Neural progenitor cell (in vitro differentiated cells): ENCODE measurements at regions not wholly inside any gene's neighbourhood (a gene's known extent, or its start where the extent isn't known, plus 50 kb on each side); places are given as distances from the start of the nearest gene placed in this dataset.

Experiments
- EZH2phosphoT487 ChIP-seq: fragments of 200-600 bp; sonication (generic); IDR thresholded peaks from 2 replicates; pipeline ENCODE4 v1.6.1; 2017; ENCODE audit warnings: antibody characterized with exemption
- TF ChIP-seq, protein P1 (sequence below): fragments of 200-600 bp; sonication (generic); IDR thresholded peaks from 2 replicates; pipeline ENCODE4 v1.5.1; 2017; ENCODE audit warnings: antibody characterized with exemption, mild to moderate bottlenecking

DNA sequence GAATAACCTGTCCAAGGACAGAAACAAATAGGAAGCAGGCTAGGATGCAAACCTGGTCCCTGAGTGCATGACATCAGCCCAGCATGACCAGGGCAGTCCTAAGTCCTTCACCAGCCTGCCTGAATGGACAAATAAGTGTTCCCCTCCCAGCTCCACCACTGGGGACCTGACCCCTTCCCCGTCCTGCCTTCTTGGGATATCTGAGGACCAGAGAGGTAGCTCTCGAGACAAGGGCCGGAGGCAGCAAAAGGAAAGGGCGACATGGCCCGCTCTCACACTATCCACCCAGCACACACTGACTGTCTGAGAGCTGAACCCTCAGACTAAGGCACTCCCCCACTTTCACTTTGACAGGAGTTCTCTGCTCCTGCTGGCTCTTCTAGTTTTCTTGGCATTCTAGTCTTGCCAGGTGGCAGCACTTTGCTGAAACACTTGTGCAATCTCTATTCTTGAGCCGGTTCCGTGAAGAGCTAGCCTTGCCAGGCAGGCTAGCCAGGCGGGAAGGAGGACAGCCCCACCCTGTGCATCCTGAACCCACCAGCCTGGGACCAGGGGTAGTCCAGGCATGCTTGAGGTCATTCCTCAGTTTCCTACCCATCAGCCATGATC, 251.1 kb upstream of the RAB4A start:
- TF ChIP-seq, protein P1, sequence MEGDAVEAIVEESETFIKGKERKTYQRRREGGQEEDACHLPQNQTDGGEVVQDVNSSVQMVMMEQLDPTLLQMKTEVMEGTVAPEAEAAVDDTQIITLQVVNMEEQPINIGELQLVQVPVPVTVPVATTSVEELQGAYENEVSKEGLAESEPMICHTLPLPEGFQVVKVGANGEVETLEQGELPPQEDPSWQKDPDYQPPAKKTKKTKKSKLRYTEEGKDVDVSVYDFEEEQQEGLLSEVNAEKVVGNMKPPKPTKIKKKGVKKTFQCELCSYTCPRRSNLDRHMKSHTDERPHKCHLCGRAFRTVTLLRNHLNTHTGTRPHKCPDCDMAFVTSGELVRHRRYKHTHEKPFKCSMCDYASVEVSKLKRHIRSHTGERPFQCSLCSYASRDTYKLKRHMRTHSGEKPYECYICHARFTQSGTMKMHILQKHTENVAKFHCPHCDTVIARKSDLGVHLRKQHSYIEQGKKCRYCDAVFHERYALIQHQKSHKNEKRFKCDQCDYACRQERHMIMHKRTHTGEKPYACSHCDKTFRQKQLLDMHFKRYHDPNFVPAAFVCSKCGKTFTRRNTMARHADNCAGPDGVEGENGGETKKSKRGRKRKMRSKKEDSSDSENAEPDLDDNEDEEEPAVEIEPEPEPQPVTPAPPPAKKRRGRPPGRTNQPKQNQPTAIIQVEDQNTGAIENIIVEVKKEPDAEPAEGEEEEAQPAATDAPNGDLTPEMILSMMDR = no peak
- no peak for TF ChIP-seq EZH2phosphoT487
